AG09319 (cell line): ENCODE measurements at regions not wholly inside any gene's neighbourhood (a gene's known extent, or its start where the extent isn't known, plus 50 kb on each side); places are given as distances from the start of the nearest gene placed in this dataset.

Experiments
- DNase-seq: peaks from one replicate; pipeline ENCODE4 v3.0.0-alpha.2; 2010; ENCODE audit warnings: low read depth; ENCODE audit errors: extremely low read depth
- TF ChIP-seq, protein P1 (sequence below): IDR thresholded peaks from 2 replicates; pipeline ENCODE4 v1.5.1; 2011; ENCODE audit warnings: low read depth, mild to moderate bottlenecking, inconsistent platforms, low read length, moderate library complexity

DNA sequence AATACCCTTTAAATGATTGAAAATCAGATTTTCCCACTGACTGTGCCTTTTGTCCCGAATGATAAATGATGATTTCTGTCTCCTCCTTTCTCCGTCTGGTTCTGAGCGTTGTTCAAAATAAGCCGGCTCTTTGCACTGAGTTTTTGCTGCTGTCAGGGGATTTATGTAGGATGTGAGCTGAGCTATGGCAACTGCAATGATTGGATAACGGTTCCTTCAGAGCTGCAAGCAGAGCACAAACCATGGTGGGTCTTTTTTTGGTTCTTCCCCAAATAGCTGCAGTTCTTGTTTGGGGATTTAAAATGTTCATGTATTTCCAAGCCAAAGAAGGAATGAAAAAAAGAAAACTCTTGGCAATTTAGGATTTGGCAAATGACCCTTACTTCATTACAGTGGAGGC is 124.5 kb upstream of the CASK start:
- TF ChIP-seq, protein P1, sequence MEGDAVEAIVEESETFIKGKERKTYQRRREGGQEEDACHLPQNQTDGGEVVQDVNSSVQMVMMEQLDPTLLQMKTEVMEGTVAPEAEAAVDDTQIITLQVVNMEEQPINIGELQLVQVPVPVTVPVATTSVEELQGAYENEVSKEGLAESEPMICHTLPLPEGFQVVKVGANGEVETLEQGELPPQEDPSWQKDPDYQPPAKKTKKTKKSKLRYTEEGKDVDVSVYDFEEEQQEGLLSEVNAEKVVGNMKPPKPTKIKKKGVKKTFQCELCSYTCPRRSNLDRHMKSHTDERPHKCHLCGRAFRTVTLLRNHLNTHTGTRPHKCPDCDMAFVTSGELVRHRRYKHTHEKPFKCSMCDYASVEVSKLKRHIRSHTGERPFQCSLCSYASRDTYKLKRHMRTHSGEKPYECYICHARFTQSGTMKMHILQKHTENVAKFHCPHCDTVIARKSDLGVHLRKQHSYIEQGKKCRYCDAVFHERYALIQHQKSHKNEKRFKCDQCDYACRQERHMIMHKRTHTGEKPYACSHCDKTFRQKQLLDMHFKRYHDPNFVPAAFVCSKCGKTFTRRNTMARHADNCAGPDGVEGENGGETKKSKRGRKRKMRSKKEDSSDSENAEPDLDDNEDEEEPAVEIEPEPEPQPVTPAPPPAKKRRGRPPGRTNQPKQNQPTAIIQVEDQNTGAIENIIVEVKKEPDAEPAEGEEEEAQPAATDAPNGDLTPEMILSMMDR, result no peak
- DNase-seq, result no peak

- TF ChIP-seq, protein P1, result no peak
- DNase-seq, result no peak
Observed at GRCh38 chrX:42028109-42028508, 104.8 kb upstream of the CASK start.

- DNase-seq, result no peak
- TF ChIP-seq, protein P1, result no peak
Observed at GRCh38 chrX:42027367-42028000, 104.1 kb upstream of the CASK start.

DNA sequence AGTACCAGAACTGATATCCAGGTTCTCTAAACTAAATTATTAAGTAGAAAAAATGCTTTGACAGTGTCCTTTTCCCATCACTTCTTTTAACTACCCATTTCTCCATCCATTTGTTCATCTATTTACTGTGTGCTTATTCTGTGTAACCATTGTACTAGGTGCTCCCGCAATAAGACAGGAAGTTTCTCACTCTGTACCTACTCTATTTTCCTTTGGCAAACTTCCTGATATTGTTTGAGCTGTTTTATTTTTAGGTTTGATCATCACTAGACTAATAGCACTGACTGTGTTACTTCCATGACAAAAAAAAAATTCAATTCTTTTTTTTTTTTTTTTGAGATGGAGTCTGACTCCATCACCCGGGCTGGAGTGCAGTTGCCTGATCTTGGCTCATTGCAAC is 102.5 kb upstream of the CASK start:
- TF ChIP-seq, protein P1, result no peak
- no peak for DNase-seq

DNA sequence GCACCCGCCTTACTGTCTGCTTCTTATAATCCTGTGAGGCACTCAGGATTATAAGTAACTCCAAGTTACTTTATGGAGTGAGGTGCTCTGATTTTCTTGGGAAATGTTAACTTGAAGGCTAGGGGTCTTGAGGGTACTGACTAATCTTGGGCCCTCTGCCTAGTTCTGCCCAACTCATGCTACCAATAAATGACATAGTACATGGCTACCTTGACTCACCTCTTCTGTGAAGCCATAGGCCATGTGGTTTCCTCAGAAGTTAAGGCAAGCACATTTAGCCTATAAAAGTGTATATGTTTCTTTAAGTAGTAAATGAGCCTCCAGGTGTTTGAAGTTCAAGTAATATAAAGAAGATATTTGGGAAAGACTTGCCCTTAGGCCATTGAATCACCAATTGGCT is 99.8 kb upstream of the CASK start:
- DNase-seq, result no peak
- TF ChIP-seq, protein P1, result no peak

- TF ChIP-seq, protein P1, result no peak
- DNase-seq, result no peak
Observed at GRCh38 chrX:42022158-42022557, 98.8 kb upstream of the CASK start.

DNA sequence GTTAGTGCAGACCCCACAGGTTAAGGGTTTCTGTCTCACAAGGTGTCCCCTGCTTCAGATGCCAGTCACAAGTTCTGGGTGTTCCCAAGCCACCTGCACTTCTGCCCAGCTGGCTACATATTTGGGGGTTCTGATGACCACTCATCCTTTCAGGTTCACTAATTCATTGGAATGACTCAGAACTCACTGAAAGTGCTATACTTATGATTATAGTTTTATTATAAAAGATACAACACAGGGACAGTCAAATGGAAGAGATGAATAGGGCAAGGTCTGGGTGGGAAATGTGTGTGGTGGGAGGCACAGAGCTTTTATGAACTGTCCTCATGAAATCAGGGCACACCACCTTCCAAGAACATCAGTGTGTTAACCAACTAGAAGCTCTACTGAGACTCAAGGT is 97.7 kb upstream of the CASK start:
- TF ChIP-seq, protein P1, result no peak
- DNase-seq, result no peak
